SK-N-SH (cell line): ENCODE measurements at regions not wholly inside any gene's neighbourhood (a gene's known extent, or its start where the extent isn't known, plus 50 kb on each side); places are given as distances from the start of the nearest gene placed in this dataset.

ENCODE experiments used
- CTCF ChIA-PET: fragments of 300-600, 350-600 bp; formaldehyde crosslinking; extraction: SDS; loops from one replicate; lab custom pipeline; 2021; lab: Yijun Ruan, JAX
- POLR2A ChIA-PET: fragments of 350-600 bp; sonication (Branson Sonifier 250); formaldehyde crosslinking; extraction: SDS; loops from one replicate; lab custom pipeline; 2020; ENCODE audit warnings: antibody characterized with exemption, inconsistent platforms; lab: Yijun Ruan, JAX
- DNase-seq: peaks from one replicate; pipeline ENCODE4 v3.0.0; 2012
- H2AFZ ChIP-seq: fragments of 200-600 bp; sonication (generic); 2 replicates; pipeline ENCODE4 v1.8.1; 2016; ENCODE audit warnings: antibody characterized with exemption, mild to moderate bottlenecking, low read depth
- H3F3A ChIP-seq: fragments of 200-600 bp; sonication (generic); replicated peaks from 2 replicates; pipeline ENCODE3; 2016; ENCODE audit warnings: antibody characterized with exemption, mild to moderate bottlenecking; ENCODE audit not compliant: insufficient read depth
- H3K27ac ChIP-seq, 2 experiments: fragments of 200-500 bp in 1 of 2; fragments of 200-600 bp in 1 of 2; sonication (Bioruptor generic) in 1 of 2; sonication (generic), shearing (Covaris generic) in 1 of 2; 2 replicates each; pipeline versions ENCODE4 v1.5.1 to v1.6.1; 2014 to 2016; ENCODE audit warnings: low read depth in 2 of 2, inconsistent platforms in 1 of 2, low read length in 1 of 2, mild to moderate bottlenecking in 1 of 2, mixed read lengths in 1 of 2
- H3K27me3 ChIP-seq: fragments of 200-600 bp; sonication (generic), shearing (Covaris generic); 2 replicates; pipeline ENCODE4 v1.6.1; 2016; ENCODE audit warnings: mixed run types; ENCODE audit not compliant: insufficient read depth
- H3K36me3 ChIP-seq, 2 experiments: fragments of 200-500 bp in 1 of 2; fragments of 200-600 bp in 1 of 2; sonication (Bioruptor generic) in 1 of 2; sonication (generic) in 1 of 2; replicated peaks in 1 of 2; 2 replicates each; pipeline versions ENCODE3 to v1.5.1; 2014 to 2016; ENCODE audit warnings: low read length in 1 of 2, mild to moderate bottlenecking in 1 of 2; ENCODE audit not compliant: insufficient read depth in 2 of 2, control insufficient read depth in 1 of 2
- H3K4me1 ChIP-seq, 2 experiments: fragments of 200-500 bp in 1 of 2; fragments of 200-600 bp in 1 of 2; sonication (Bioruptor generic) in 1 of 2; sonication (generic), shearing (Covaris generic) in 1 of 2; 2 replicates each; pipeline versions ENCODE4 v1.5.1 to v1.6.1; 2014 to 2016; ENCODE audit warnings: low read depth in 1 of 2, low read length in 1 of 2, mixed run types in 1 of 2; ENCODE audit not compliant: insufficient read depth in 2 of 2, control insufficient read depth in 1 of 2
- H3K4me2 ChIP-seq: fragments of 200-600 bp; sonication (generic), shearing (Covaris generic); 2 replicates; pipeline ENCODE4 v1.6.1; 2017; ENCODE audit warnings: mixed run types
- H3K4me3 ChIP-seq, 2 experiments: fragments of 200-500 bp in 1 of 2; fragments of 200-600 bp in 1 of 2; sonication (Bioruptor generic) in 1 of 2; sonication (generic), shearing (Covaris generic) in 1 of 2; 2 replicates each; pipeline versions ENCODE4 v1.5.1 to v1.8.1; 2014 to 2016; ENCODE audit warnings: low read depth in 2 of 2, inconsistent platforms in 1 of 2, low read length in 1 of 2, mild to moderate bottlenecking in 1 of 2, mixed read lengths in 1 of 2, moderate library complexity in 1 of 2
- H3K79me2 ChIP-seq: fragments of 200-600 bp; sonication (generic); 2 replicates; pipeline ENCODE4 v1.8.1; 2017; ENCODE audit warnings: mild to moderate bottlenecking; ENCODE audit not compliant: insufficient read depth
- H3K9ac ChIP-seq: fragments of 200-600 bp; sonication (generic); 2 replicates; pipeline ENCODE4 v1.6.1; 2017; ENCODE audit warnings: mixed run types
- H3K9me2 ChIP-seq: fragments of 200-600 bp; sonication (generic); 2 replicates; pipeline ENCODE4 v1.6.1; 2017; ENCODE audit warnings: mixed run types
- H3K9me3 ChIP-seq: fragments of 200-600 bp; sonication (generic); 2 replicates; pipeline ENCODE4 v1.6.1; 2017; ENCODE audit warnings: mixed run types, mild to moderate bottlenecking, moderate library complexity
- H4K20me1 ChIP-seq: fragments of 200-600 bp; sonication (generic); 2 replicates; pipeline ENCODE4 v1.6.1; 2017; ENCODE audit warnings: mild to moderate bottlenecking, mixed run types; ENCODE audit not compliant: insufficient read depth
- CTCF ChIP-seq: fragments of 200-600 bp; sonication (generic); IDR thresholded peaks from 2 replicates; pipeline ENCODE4 v1.6.1; 2017; ENCODE audit warnings: antibody characterized with exemption, mild to moderate bottlenecking, moderate library complexity
- EP300 ChIP-seq, 2 experiments: IDR thresholded peaks; 2 replicates each; pipeline versions ENCODE4 v1.4.0 to v1.6.1; 2012; ENCODE audit warnings: borderline replicate concordance in 1 of 2, low read depth in 1 of 2, low read length in 1 of 2
- FOSL2 ChIP-seq: IDR thresholded peaks from 2 replicates; pipeline ENCODE4 v1.4.0; 2012; ENCODE audit warnings: low read depth, mild to moderate bottlenecking, moderate library complexity, borderline replicate concordance
- FOXJ3 ChIP-seq: sonication (generic); formaldehyde crosslinking; IDR thresholded peaks from 2 replicates; pipeline ENCODE4 v1.5.1; 2020; ENCODE audit warnings: mild to moderate bottlenecking, missing genetic modification reagents
- GABPA ChIP-seq: IDR thresholded peaks from 2 replicates; pipeline ENCODE4 v1.4.0; 2012; ENCODE audit warnings: low read depth, mild to moderate bottlenecking
- GATA2 ChIP-seq: sonication (generic); formaldehyde crosslinking; IDR thresholded peaks from 2 replicates; pipeline ENCODE4 v1.5.0; 2020; ENCODE audit warnings: mild to moderate bottlenecking, missing genetic modification reagents
- JUND ChIP-seq: IDR thresholded peaks from 2 replicates; pipeline ENCODE4 v1.4.0; 2012
- MAX ChIP-seq: IDR thresholded peaks from 2 replicates; pipeline ENCODE4 v1.4.0; 2012; ENCODE audit warnings: low read depth
- MEF2A ChIP-seq: IDR thresholded peaks from 2 replicates; pipeline ENCODE4 v1.4.0; 2012; ENCODE audit warnings: low read depth, borderline replicate concordance
- MXI1 ChIP-seq: IDR thresholded peaks from 2 replicates; pipeline ENCODE4 v1.6.1; 2012; ENCODE audit warnings: mild to moderate bottlenecking, low read depth, low read length, improper control_type of control experiment
- NFIC ChIP-seq: IDR thresholded peaks from 2 replicates; pipeline ENCODE4 v1.4.0; 2012; ENCODE audit warnings: borderline replicate concordance
- NRF1 ChIP-seq: IDR thresholded peaks from 2 replicates; pipeline ENCODE4 v1.6.1; 2012; ENCODE audit warnings: low read depth, mild to moderate bottlenecking, low read length
- POLR2AphosphoS5 ChIP-seq: IDR thresholded peaks from 2 replicates; pipeline ENCODE4 v1.6.1; 2012; ENCODE audit warnings: low read depth, low read length
- RAD21 ChIP-seq: IDR thresholded peaks from 2 replicates; pipeline ENCODE4 v1.6.1; 2012; ENCODE audit warnings: mild to moderate bottlenecking, low read length
- RXRA ChIP-seq: IDR thresholded peaks from 2 replicates; pipeline ENCODE4 v1.4.0; 2012; ENCODE audit warnings: low read depth, mild to moderate bottlenecking, borderline replicate concordance
- SIN3A ChIP-seq: IDR thresholded peaks from 2 replicates; pipeline ENCODE4 v1.6.1; 2012; ENCODE audit warnings: low read depth, mild to moderate bottlenecking, low read length, moderate library complexity, borderline replicate concordance
- SMC3 ChIP-seq: IDR thresholded peaks from 2 replicates; pipeline ENCODE4 v1.6.1; 2012; ENCODE audit warnings: low read depth, low read length, improper control_type of control experiment
- TAF1 ChIP-seq: IDR thresholded peaks from 2 replicates; pipeline ENCODE4 v1.6.1; 2012; ENCODE audit warnings: low read depth, mild to moderate bottlenecking, low read length, moderate library complexity, borderline replicate concordance
- TCF12 ChIP-seq: IDR thresholded peaks from 2 replicates; pipeline ENCODE4 v1.4.0; 2012
- TEAD4 ChIP-seq: IDR thresholded peaks from 2 replicates; pipeline ENCODE4 v1.4.0; 2012; ENCODE audit warnings: mild to moderate bottlenecking, borderline replicate concordance; ENCODE audit not compliant: insufficient read depth
- USF1 ChIP-seq: IDR thresholded peaks from 2 replicates; pipeline ENCODE4 v1.4.0; 2012; ENCODE audit warnings: low read depth, borderline replicate concordance
- USF2 ChIP-seq: fragments of 150-350 bp; IDR thresholded peaks from 2 replicates; pipeline ENCODE4 v1.6.1; 2017; ENCODE audit warnings: antibody characterized with exemption, low read length, low read depth, borderline replicate concordance
- YY1 ChIP-seq: IDR thresholded peaks from 2 replicates; pipeline ENCODE4 v1.4.0; 2012; ENCODE audit warnings: low read depth, mild to moderate bottlenecking
- WGBS: methylation state at CpG from one replicate; pipeline ENCODE4 v1.1.6; 2017; ENCODE audit warnings: low lambda C conversion rate; 5-methylcytosine and 5-hydroxymethylcytosine counted together

- no peaks in the 10 kb centered on the region for H3K27me3 ChIP-seq
- H4K20me1 ChIP-seq: no peaks in the 10 kb centered on the region
- H3K9me2 ChIP-seq: no peaks in the 10 kb centered on the region
- no peaks in the 10 kb centered on the region for H3F3A ChIP-seq
- ChIA-PET CTCF (interaction anchor here (2.7 kb wide), 1 partner anchor 42 kb away, joined by 6 read pairs; no protein-coding TSS in a partner anchor), POLR2A (no interaction called here)
- no peak overlapping the region for H2AFZ ChIP-seq
- no peak overlapping the region for H3K4me2 ChIP-seq
- DNase-seq: no peak
- 55% methylated on average over 6 of the region's 7 CpGs for WGBS
- TF ChIP-seq MXI1 (no peak), NRF1 (no peak), GABPA (no peak), USF2 (no peak), CTCF (no peak), MEF2A (no peak), GATA2 (CRISPR knock-in tag) (no peak), FOSL2 (no peak), TAF1 (no peak), SIN3A (no peak), SMC3 (no peak), FOXJ3 (CRISPR knock-in tag) (no peak), TCF12 (no peak), JUND (no peak), TEAD4 (no peak), EP300 (IDR thresholded peaks at IDR 0.05; ENCODE audit: borderline replicate concordance in 1 of 2, low read depth in 1 of 2, low read length in 1 of 2) (no peak)
- TF ChIP-seq, all 33 proteins: peak for 0
- Histone ChIP-seq H3K9me3 (no peaks in the 10 kb centered on the region), H3K9ac (no peak overlapping the region), H3K4me1 (no peaks in the 10 kb centered on the region; a peak in 1 of 4 replicates), H3K27ac (no peak overlapping the region), H3K4me3 (no peak overlapping the region), H3K36me3 (no peaks in the 10 kb centered on the region), H3K79me2 (no peaks in the 10 kb centered on the region)
Observed at GRCh38 chr11:69957849-69958248, 120.3 kb upstream of the ANO1 start.

- no peaks in the 10 kb centered on the region; a peak in 1 of 4 replicates for H3K4me1 ChIP-seq
- no peaks in the 10 kb centered on the region for H3K9me2 ChIP-seq
- no peak overlapping the region for H3K4me2 ChIP-seq
- H3K9ac ChIP-seq: no peak overlapping the region
- H4K20me1 ChIP-seq: no peaks in the 10 kb centered on the region
- CTCF ChIA-PET: interaction anchor here (1.7 to 2.7 kb wide), 2 partner anchors 8 to 43 kb away, joined by 4 to 6 read pairs; no protein-coding TSS in a partner anchor
- no peak for DNase-seq
- H3K4me3 ChIP-seq: no peak overlapping the region
- POLR2A ChIA-PET: no interaction called here
- H3K27me3 ChIP-seq: no peaks in the 10 kb centered on the region
- H3K27ac ChIP-seq: no peak overlapping the region
- no peaks in the 10 kb centered on the region for H3F3A ChIP-seq
- WGBS: 40% methylated on average over 2 of the region's 2 CpGs
- no peak overlapping the region for H2AFZ ChIP-seq
- H3K9me3 ChIP-seq: no peaks in the 10 kb centered on the region
- no peaks in the 10 kb centered on the region for H3K79me2 ChIP-seq
- no peaks in the 10 kb centered on the region for H3K36me3 ChIP-seq
- TF ChIP-seq POLR2AphosphoS5 (no peak), EP300 (IDR thresholded peaks at IDR 0.05; ENCODE audit: borderline replicate concordance in 1 of 2, low read depth in 1 of 2, low read length in 1 of 2) (no peak), USF1 (no peak), CTCF (no peak), NRF1 (no peak), NFIC (no peak), USF2 (no peak), RXRA (no peak), MAX (no peak), SIN3A (no peak), YY1 (no peak), GABPA (no peak), RAD21 (no peak)
Observed at GRCh38 chr11:69958308-69958707, 119.8 kb upstream of the ANO1 start.
